PFSK-1 (cell line): ENCODE measurements at regions not wholly inside any gene's neighbourhood (a gene's known extent, or its start where the extent isn't known, plus 50 kb on each side); places are given as distances from the start of the nearest gene placed in this dataset.

Experiments used
- FOXP2 ChIP-seq: optimal IDR thresholded peaks from 2 replicates; pipeline ENCODE3; 2011; ENCODE audit warnings: borderline replicate concordance, control low read depth, inconsistent platforms; ENCODE audit not compliant: insufficient read depth; ENCODE audit errors: extremely low read length, extremely low read depth
- POLR2AphosphoS5 ChIP-seq: IDR thresholded peaks from 2 replicates; pipeline ENCODE4 v1.6.1; 2012; ENCODE audit warnings: low read depth, mild to moderate bottlenecking, control low read depth, low read length, moderate library complexity
- REST ChIP-seq, 2 experiments: IDR thresholded peaks; 2 replicates each; pipeline versions ENCODE4 v1.6.1 to v1.8.0; 2011 to 2012; ENCODE audit warnings: low read depth in 2 of 2, low read length in 2 of 2, control low read depth in 1 of 2, inconsistent platforms in 1 of 2, mild to moderate bottlenecking in 1 of 2, moderate library complexity in 1 of 2; ENCODE audit not compliant: insufficient read depth in 1 of 2
- SIN3A ChIP-seq: IDR thresholded peaks from 2 replicates; pipeline ENCODE4 v1.6.1; 2012; ENCODE audit warnings: mild to moderate bottlenecking, low read length, moderate library complexity, borderline replicate concordance; ENCODE audit not compliant: insufficient read depth
- TAF1 ChIP-seq: IDR thresholded peaks from 2 replicates; pipeline ENCODE4 v1.6.1; 2012; ENCODE audit warnings: low read length, control low read depth, borderline replicate concordance; ENCODE audit not compliant: insufficient read depth

- TF ChIP-seq REST (IDR thresholded peaks at IDR 0.05; ENCODE audit: insufficient read depth in 1 of 2, low read depth in 2 of 2, low read length in 2 of 2): no peak
- TF ChIP-seq TAF1: no peak
- no peak for TF ChIP-seq FOXP2
- TF ChIP-seq POLR2AphosphoS5: no peak
- TF ChIP-seq SIN3A: no peak
Observed at GRCh38 chr5:88377705-88378656, 109.3 kb upstream of the TMEM161B start.

GRCh38 chr5:88377240-88377639 is 108.6 kb upstream of the TMEM161B start:
- no peak for TF ChIP-seq REST (IDR thresholded peaks at IDR 0.05; ENCODE audit: insufficient read depth in 1 of 2, low read depth in 2 of 2, low read length in 2 of 2)
- TF ChIP-seq SIN3A: no peak

- TF ChIP-seq POLR2AphosphoS5 (no peak), FOXP2 (no peak), REST (IDR thresholded peaks at IDR 0.05; ENCODE audit: insufficient read depth in 1 of 2, low read depth in 2 of 2, low read length in 2 of 2) (no peak), TAF1 (no peak), SIN3A (no peak)
Observed at GRCh38 chr5:88376728-88377127, 108.1 kb upstream of the TMEM161B start.

- TF ChIP-seq SIN3A: no peak
- TF ChIP-seq FOXP2: no peak
- TF ChIP-seq TAF1: no peak
- no peak for TF ChIP-seq POLR2AphosphoS5
- no peak for TF ChIP-seq REST (IDR thresholded peaks at IDR 0.05; ENCODE audit: insufficient read depth in 1 of 2, low read depth in 2 of 2, low read length in 2 of 2)
Observed at GRCh38 chr5:88374391-88374790, 105.7 kb upstream of the TMEM161B start.

- TF ChIP-seq SIN3A: no peak
- TF ChIP-seq FOXP2: no peak
- TF ChIP-seq POLR2AphosphoS5: no peak
- no peak for TF ChIP-seq TAF1
- no peak for TF ChIP-seq REST (IDR thresholded peaks at IDR 0.05; ENCODE audit: insufficient read depth in 1 of 2, low read depth in 2 of 2, low read length in 2 of 2)
Observed at GRCh38 chr5:88370824-88371223, 102.2 kb upstream of the TMEM161B start.
